HL-60/S4 (cell line): ENCODE measurements at regions not wholly inside any gene's neighbourhood (a gene's known extent, or its start where the extent isn't known, plus 50 kb on each side); places are given as distances from the start of the nearest gene placed in this dataset.

ENCODE experiments used
- in situ Hi-C: fragments of 300-500 bp; cut with MboI; formaldehyde crosslinking; loops from 2 replicates; pipeline ENCODE4 v1.14.3; 2022; ENCODE audit warnings: low sequenced_read_pairs

DNA sequence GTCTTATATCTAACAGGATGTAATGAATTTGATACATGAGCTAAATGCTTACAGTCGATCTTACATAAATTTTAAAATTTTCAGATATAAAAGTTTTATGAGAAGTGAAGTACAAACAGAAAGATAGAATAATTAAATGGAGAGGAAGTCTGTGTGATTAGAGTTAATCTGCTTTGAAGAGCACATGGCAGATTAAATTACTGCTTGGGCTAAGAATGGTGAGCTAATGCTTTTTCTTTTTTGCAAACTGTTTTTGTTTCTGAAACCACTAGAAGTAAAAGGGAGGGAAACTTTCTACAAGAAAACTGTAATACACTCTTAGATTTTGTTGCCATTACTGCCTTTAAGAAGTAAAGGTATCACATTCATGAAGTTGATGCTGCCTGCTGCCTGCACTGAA is 96.3 kb upstream of the SPRY2 start:
- in situ Hi-C loops, result no loop called here

DNA sequence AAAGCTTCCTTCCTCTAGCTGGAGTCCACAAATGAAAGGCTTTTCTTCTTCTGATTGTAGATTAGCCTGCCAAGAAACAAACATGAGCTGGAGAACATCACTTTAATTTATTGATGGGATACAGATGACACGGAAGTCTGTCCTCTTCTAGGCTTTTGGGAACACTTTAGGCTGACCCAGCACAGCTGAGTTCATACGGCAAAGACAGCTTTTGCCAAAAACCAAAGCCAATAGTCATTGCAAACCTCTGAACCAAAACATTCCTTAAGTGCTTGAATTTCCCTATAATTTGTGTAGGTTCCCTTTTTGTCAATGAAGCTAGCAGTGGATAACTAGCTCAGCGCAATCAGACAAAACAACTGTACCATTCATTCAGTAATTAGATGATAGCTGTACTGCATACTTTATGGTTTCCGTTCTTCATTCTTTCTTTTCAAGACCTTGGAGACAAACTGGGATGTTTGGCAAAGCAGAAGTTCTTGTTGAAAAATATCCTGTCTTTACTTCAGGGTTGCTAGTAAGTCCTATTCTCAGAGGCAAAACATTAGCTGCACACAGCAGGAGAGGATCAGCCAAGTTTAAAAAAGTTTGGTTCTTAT is 95.7 kb upstream of the SPRY2 start:
- in situ Hi-C loops, result no loop called here

GRCh38 chr13:80430561-80430960 is 89.6 kb upstream of the SPRY2 start:
- in situ Hi-C loops, result no loop called here

DNA sequence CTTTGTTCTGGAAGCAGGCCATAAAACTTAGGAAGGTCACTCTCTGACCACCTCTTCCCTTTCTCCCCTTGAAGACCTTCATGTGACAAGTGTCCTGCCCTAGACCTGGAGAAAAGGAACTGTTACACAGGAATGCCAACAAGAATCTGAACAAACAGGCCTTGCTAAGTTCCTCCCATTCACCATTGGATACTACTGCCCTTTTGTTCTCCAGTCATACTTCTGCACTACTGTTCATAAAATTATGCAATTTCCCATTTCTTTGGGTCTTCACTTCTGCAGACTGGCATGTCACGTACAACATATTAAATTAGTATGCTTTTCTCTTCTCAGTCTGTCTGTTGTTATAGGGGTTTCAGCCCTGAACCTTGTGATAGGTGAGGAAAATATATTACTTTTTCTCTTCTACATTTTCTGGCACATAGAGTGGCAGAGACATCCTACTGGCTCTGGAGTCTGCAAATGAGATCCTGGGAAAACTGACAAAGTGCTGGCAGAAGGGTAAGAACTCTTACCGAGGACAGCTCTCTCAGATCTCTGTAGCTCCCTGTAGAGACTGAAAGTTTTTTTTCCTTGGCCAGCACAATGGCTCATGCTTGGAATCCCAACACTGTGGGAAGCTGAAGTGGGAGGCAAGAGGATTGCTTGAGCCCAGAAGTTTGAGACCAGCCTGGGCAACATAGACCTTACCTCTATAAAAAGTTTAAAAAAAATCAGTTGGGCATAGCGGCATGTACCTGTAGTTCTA is 87.6 kb upstream of the SPRY2 start:
- in situ Hi-C loops, result no loop called here

DNA sequence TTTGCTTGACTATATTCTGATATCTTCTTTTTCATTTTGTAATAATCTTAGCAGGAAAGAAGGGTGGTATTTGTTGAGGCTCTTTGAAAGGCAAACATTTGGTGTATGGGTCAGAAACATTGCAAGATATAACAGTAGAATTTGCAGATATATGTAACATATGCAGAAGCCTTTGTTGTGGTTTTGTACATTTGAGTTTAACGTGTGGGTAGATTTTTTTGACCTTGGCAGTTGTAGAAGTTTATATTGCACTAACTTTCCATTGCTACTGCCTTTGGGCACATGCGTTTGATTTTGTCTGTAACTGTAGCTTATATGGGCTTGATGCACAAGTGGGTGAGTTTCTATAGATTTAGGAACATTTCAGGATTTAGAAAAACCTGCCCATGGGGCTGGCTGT is 78.5 kb upstream of the SPRY2 start:
- in situ Hi-C loops, result no loop called here

DNA sequence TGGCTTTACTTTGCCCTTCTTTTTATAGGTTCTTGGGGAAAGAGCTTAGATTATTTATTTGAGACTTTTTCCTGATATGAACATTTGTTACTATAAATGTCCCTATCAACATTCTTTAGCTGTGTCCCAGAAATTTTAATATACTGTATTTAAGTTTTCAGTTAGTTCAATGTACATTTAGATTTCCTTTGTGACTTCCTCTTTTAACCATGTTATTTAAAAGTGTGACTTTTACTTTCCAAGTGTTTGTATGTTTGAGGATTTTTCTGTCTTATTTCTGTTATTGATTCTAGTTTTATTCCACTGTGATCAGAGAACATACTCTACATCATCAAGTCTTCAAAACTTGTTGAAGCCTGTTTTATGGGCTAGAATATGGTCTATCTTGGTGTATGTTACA is 72.7 kb upstream of the SPRY2 start:
- in situ Hi-C loops, result no loop called here

DNA sequence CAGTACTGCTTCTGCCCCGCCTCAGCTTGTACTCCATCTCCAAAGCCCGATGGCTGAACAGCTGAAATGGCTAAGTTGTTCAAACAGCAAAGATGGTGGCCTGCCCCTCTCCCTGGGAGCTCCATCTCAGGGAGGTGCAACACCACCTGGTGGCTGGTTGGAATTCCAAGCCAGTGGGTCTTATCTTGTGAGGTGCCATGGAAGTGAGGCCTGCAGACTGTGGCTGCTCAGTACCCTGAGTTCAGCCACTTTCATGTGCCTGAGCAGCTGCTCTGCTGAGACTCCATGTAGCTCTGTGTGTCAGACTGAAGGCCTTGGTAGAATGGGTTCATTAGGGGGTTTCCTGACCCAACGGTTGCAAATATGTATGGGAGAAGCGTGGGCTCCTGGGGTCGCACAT is 67.3 kb upstream of the SPRY2 start:
- in situ Hi-C loops, result no loop called here

DNA sequence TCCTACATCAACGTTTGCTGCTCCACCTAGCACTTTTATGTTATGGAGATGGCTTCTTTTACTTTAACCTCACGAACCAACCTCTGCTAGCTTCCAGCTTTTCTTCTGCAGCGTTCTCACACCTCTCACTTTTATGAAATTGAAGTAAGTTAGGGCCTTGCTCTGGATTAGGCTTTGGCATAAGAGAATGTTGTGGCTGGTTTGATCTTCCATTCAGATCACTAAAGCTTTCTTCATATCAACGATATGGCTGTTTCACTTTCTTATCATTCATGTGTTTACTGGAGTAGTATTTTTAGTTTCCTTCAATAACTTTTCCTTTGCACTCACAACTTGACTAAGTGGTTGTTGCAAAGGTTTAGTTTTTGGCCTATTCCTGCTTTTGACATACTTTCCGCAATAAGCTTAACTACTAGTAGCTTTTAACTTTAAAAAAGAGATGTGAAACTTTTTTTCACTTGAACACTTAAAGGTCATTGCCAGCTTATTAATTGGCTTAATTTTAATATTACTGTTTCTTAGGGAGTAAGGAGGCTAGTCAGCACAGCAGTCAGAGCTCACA is 60.0 kb upstream of the SPRY2 start:
- in situ Hi-C loops, result no loop called here

GRCh38 chr13:80400164-80400864 is 59.4 kb upstream of the SPRY2 start:
- in situ Hi-C loops, result no loop called here

DNA sequence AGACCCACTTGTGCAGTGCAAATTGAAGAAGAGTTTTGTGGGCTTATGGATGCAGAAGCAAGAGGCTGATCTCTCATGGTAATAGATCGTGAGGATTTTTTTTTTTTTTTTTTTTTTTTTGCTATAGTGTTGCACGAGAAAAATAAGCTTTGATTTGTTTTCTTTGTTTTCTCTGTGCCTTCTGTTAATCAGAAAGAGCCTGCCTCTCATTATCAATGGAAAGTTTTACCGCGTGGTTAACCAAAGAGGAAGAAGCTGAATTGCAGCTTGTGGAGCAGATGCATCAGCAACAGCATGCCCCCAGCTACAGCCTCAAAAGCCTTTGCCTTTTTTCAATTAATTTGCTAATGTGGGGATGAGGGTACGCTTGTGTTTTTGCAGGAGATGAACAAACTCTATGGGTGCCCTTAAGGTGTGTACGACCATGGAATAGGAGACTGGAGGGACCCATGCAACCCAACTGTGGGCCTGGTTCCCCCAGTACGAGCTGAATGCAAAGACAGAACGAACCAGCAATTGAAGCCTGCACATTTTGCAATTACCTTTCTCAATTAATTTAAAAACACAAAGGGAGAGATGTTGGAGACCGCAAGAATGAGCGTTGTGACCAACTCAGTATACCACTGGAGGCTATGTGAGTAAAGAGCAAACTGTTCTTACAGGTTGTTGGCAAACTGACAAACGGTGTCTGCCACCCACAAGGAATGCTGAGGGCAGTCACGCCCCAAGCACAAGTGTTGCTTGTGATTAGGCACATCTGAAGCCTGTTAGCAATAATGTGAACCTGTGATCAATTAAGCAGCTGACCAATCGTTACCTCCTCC is 58.6 kb upstream of the SPRY2 start:
- in situ Hi-C loops, result no loop called here
